Ovary (tissue), 7 donors: ENCODE measurements at regions not wholly inside any gene's neighbourhood (a gene's known extent, or its start where the extent isn't known, plus 50 kb on each side); places are given as distances from the start of the nearest gene placed in this dataset.

ENCODE experiments used
- DNase-seq, 5 donors: peaks; one replicate each; pipeline ENCODE4 v3.0.0-alpha.2; 2019 to 2020
- H3K27ac ChIP-seq, 2 donors: fragments of 200-600 bp; one replicate each; pipeline versions ENCODE4 v1.5.1 to v1.8.0; 2019 to 2022
- H3K27me3 ChIP-seq: fragments of 200-600 bp; one replicate; pipeline ENCODE4 v1.8.0; 2022
- H3K36me3 ChIP-seq: fragments of 200-600 bp; sonication (generic); one replicate; pipeline ENCODE4 v1.5.1; 2019
- H3K4me1 ChIP-seq: one replicate; pipeline ENCODE4 v1.8.1; 2013; ENCODE audit warnings: mild to moderate bottlenecking, moderate library complexity; ENCODE audit not compliant: insufficient read depth
- H3K4me3 ChIP-seq: fragments of 200-600 bp; sonication (generic); one replicate; pipeline ENCODE4 v1.5.1; 2017
- H3K9me3 ChIP-seq, 2 donors: fragments of 200-600 bp in 1 of 2; sonication (generic) in 1 of 2; one replicate each; pipeline versions ENCODE4 v1.5.1 to v1.8.1; 2013 to 2019; ENCODE audit warnings: mild to moderate bottlenecking in 1 of 2, moderate library complexity in 1 of 2
- CTCF ChIP-seq, 3 donors: fragments of 450-650 bp in 2 of 3; fragments of 200-600 bp in 1 of 3; IDR thresholded peaks; one replicate each; pipeline versions ENCODE4 v1.5.1 to v1.8.0; 2016 to 2022; ENCODE audit warnings: antibody characterized with exemption in 3 of 3, mild to moderate bottlenecking in 1 of 3
- EP300 ChIP-seq: sonication (generic); formaldehyde crosslinking; IDR thresholded peaks from one replicate; pipeline ENCODE4 v1.6.1; 2017; ENCODE audit warnings: antibody characterized with exemption
- POLR2A ChIP-seq: fragments of 450-650 bp; IDR thresholded peaks from one replicate; pipeline ENCODE4 v1.6.1; 2017; ENCODE audit warnings: antibody characterized with exemption, mild to moderate bottlenecking, moderate library complexity
- WGBS, 3 donors: extraction: QIAGEN DNeasy Blood & Tissue Kit in 1 of 3; methylation state at CpG; one replicate each; pipeline versions ENCODE4 v1.1.5 to v1.1.7; 2013 to 2017; 5-methylcytosine and 5-hydroxymethylcytosine counted together
- intact Hi-C, 4 donors: fragments of 100-400 bp; cut with DNase I; formaldehyde crosslinking; loops; one replicate each; pipeline versions ENCODE4 v1.11.0 to v1.15.1; 2022 to 2023
- donor health status: DM: no; HTN: no; CAD: no; lungs with moderate emphysema.
- donor health status: DM: no; HTN: no; CAD: no.
- donor health status: Bipolar disorder and iron deficiency.
- donor health status: DM: no; HTN: no; CAD: no.
- donor health status: DM: yes; HTN: yes; CAD: no.

GRCh38 chr15:38721568-38721945 lies 156.9 kb upstream of the RASGRP1 start:
- Histone ChIP-seq H3K27ac (no peak overlapping the region), H3K36me3 (no peaks in the 10 kb centered on the region), H3K27me3 (no peaks in the 10 kb centered on the region), H3K4me1 (no peaks in the 10 kb centered on the region), H3K9me3 (no peaks in the 10 kb centered on the region), H3K4me3 (no peak overlapping the region)
- intact Hi-C loops = no loop called here
- no peak for TF ChIP-seq POLR2A
- no peak for TF ChIP-seq EP300
- TF ChIP-seq CTCF (IDR thresholded peaks at IDR 0.05) = no peak
- 92 to 95% (median 94%) methylated on average over 3 of the region's 3 CpGs for WGBS, 3 donors
- DNase-seq = no peak

GRCh38 chr15:38722236-38722635 lies 157.6 kb upstream of the RASGRP1 start:
- 6 to 40% (median 6%) methylated on average over 1 of the region's 1 CpG for WGBS, 3 donors
- Histone ChIP-seq H3K36me3 (no peaks in the 10 kb centered on the region), H3K27me3 (no peaks in the 10 kb centered on the region), H3K4me1 (no peaks in the 10 kb centered on the region), H3K4me3 (no peak overlapping the region), H3K9me3 (no peaks in the 10 kb centered on the region), H3K27ac (no peak overlapping the region)
- no peak for DNase-seq
- TF ChIP-seq POLR2A (no peak), CTCF (IDR thresholded peaks at IDR 0.05) (no peak), EP300 (no peak)
- intact Hi-C loops = no loop called here

DNA sequence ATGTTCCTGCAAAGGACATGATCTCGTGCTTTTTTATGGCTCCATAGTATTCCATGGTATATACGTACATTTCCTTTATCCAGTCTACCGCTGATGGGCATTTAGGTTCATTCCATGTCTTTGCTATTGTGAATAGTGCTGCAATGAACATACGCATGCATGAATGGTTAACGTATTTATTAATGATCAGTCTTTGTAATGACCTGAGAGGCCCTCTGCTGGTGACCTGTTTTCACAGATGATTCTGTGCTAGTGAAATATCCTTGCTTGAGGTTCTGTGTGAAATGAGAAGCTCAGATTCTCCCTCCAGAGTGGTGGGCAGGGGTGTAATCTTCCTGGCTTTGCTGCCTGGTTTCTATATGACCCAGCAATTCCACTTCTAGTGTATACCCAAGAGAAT lies 160.2 kb upstream of the RASGRP1 start:
- no peak overlapping the region for H3K27ac ChIP-seq
- H3K9me3 ChIP-seq = no peaks in the 10 kb centered on the region
- 93 to 97% (median 96%) methylated on average over 5 of the region's 5 CpGs for WGBS, 3 donors
- TF ChIP-seq EP300 (no peak), POLR2A (no peak), CTCF (IDR thresholded peaks at IDR 0.05) (no peak)
- intact Hi-C loops = no loop called here
- no peak overlapping the region for H3K4me3 ChIP-seq
- no peaks in the 10 kb centered on the region for H3K36me3 ChIP-seq
- no peaks in the 10 kb centered on the region for H3K27me3 ChIP-seq
- no peak for DNase-seq
- H3K4me1 ChIP-seq = no peaks in the 10 kb centered on the region

DNA sequence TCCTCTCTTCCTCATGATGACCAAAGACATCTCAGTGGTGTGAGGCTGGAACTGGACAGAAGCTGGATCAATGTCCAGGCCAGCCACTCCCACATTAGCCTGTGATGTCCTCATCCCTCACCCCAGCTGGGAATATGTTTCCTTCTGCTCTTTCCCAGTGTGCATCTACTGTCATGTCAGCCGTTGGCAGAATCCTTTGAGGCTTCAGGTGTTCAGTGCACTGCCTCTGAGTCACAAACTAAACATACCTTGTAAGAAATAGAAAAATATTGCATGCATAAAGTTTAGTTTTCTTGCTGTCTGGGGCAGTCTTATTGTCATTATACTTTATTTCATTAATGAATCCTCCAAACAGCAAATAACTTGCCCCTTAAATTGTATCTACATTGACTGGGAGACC lies 161.6 kb upstream of the RASGRP1 start:
- Histone ChIP-seq H3K4me3 (no peak overlapping the region), H3K36me3 (no peaks in the 10 kb centered on the region), H3K9me3 (no peaks in the 10 kb centered on the region), H3K27me3 (no peaks in the 10 kb centered on the region), H3K4me1 (no peaks in the 10 kb centered on the region), H3K27ac (no peak overlapping the region)
- WGBS, 3 donors = 79 to 100% (median 84%) methylated on average over 1 of the region's 1 CpG
- intact Hi-C loops = no loop called here
- DNase-seq = no peak
- TF ChIP-seq EP300 (no peak), POLR2A (no peak), CTCF (IDR thresholded peaks at IDR 0.05) (no peak)

DNA sequence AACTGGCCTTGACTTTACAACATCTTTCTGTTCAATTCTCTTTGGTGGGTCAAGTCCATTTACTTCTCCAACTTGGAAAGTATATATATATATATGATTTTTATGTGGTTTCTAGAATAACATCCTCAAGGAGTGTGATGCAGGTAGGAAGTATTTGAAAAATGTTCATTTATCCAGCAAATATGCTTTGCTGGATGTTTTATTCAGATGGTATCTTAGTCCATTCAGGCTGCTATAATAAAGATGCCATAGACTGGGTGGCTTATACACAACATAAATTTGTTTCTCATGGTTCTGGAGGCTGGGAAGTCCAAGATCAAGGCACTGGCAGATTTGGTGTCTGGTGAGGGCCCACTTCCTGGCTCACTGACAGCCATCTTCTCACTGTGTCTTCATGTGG lies 168.7 kb upstream of the RASGRP1 start:
- intact Hi-C loops = no loop called here
- DNase-seq = no peak
- H3K9me3 ChIP-seq = no peaks in the 10 kb centered on the region
- no peak overlapping the region for H3K4me3 ChIP-seq
- TF ChIP-seq POLR2A (no peak), EP300 (no peak), CTCF (IDR thresholded peaks at IDR 0.05) (no peak)
- no peaks in the 10 kb centered on the region for H3K27me3 ChIP-seq
- H3K27ac ChIP-seq = no peak overlapping the region
- H3K36me3 ChIP-seq = no peaks in the 10 kb centered on the region
- no peaks in the 10 kb centered on the region for H3K4me1 ChIP-seq
